ENCODE measurements at regions not wholly inside any gene's neighbourhood (a gene's known extent, or its start where the extent isn't known, plus 50 kb on each side); places are given as distances from the start of the nearest gene placed in this dataset.
"Not testable (repeated sequence)": the region's sequence is repeated elsewhere in the genome, so short reads cannot be mapped to it uniquely, and the experiment has no call there.

DNA sequence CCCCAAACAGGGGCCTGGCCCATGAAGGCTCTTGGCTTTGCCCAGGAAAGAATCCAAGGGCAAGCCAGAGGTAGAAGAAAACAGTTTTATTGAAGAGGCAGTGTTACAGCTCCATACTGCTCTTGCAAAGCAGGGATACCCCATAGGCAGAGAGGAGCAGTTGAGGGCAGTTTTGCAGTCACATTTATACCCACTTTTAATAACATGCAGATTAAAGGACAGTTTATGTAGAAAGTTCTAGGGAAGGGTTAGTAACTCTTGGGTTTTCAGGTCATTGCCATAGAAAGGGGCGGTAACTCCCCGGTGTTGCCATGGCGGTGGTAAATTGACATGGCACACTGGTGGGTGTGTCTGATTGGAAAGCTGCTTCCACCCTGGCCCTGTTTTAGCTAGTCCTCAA, 80.5 kb upstream of the GNAZ start:
- TF ChIP-seq, protein P1, sequence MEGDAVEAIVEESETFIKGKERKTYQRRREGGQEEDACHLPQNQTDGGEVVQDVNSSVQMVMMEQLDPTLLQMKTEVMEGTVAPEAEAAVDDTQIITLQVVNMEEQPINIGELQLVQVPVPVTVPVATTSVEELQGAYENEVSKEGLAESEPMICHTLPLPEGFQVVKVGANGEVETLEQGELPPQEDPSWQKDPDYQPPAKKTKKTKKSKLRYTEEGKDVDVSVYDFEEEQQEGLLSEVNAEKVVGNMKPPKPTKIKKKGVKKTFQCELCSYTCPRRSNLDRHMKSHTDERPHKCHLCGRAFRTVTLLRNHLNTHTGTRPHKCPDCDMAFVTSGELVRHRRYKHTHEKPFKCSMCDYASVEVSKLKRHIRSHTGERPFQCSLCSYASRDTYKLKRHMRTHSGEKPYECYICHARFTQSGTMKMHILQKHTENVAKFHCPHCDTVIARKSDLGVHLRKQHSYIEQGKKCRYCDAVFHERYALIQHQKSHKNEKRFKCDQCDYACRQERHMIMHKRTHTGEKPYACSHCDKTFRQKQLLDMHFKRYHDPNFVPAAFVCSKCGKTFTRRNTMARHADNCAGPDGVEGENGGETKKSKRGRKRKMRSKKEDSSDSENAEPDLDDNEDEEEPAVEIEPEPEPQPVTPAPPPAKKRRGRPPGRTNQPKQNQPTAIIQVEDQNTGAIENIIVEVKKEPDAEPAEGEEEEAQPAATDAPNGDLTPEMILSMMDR (IDR thresholded peaks at IDR 0.05; ENCODE audit: borderline replicate concordance, extremely low read depth, insufficient read depth): no peak
- DNase-seq (no peak), FAIRE-seq (no peak)
- Histone ChIP-seq H3K27ac (ENCODE audit: low read depth in 2 of 2, low read length in 2 of 2) (no peak overlapping the region), H3K4me3 (ENCODE audit: low read length in 3 of 3) (no peak overlapping the region), H3K9ac (ENCODE audit: low read length in 3 of 3) (no peak overlapping the region), H3K27me3 (ENCODE audit: control insufficient read depth, insufficient read depth, low read length) (no peaks in the 10 kb centered on the region), H3K4me1 (ENCODE audit: control insufficient read depth in 2 of 3, insufficient read depth in 2 of 3, low read depth in 1 of 3, low read length in 3 of 3) (no peaks in the 10 kb centered on the region), H3K36me3 (ENCODE audit: control insufficient read depth in 2 of 3, insufficient read depth in 3 of 3, low read length in 3 of 3) (no peaks in the 10 kb centered on the region), H3K9me3 (ENCODE audit: control insufficient read depth in 2 of 3, insufficient read depth in 1 of 3, low read length in 3 of 3) (no peaks in the 10 kb centered on the region)
- intact Hi-C loops (cut with DNase I): no loop called here

DNA sequence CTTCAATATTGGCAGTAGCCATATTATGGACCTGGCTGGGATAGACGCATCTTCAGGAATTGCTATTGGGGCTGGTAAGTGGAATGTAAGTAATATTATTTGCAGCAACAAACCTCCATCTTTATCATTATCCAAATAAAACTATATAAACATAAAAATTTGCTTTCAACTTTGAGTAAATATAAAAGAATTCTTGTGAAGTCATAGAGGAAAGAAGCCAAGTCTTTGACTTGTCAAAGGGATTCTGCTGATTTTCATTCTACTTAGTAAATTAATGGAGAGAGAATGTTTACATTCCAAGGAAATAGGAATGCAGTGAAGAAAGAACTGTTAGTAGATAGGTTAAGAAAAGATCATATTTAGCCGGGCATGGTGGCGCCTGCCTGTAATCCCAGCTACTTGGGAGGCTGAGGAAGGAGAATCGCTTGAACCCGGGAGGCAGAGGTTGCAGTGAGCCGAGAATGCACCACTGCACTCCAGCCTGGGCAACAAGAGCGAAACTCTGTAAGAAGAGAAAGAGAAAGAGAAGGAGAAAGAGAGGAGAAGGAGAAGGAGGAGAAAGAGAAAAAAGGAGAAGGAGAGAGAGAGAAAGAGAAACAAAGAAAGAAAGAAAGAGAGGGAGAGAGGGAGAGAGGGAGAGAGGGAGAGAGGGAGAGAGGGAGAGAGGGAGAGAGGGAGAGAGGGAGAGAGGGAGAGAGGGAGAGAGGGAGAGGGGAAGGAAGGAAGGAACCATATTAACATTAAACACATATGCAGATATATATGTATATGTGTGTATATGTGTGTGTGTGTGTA, 79.4 kb upstream of the GNAZ start:
- H3K27me3 ChIP-seq (ENCODE audit: control insufficient read depth, insufficient read depth, low read length); H3K4me3 ChIP-seq (ENCODE audit: low read length in 3 of 3); H3K36me3 ChIP-seq (ENCODE audit: control insufficient read depth in 2 of 3, insufficient read depth in 3 of 3, low read length in 3 of 3); DNase-seq; H3K9me3 ChIP-seq (ENCODE audit: control insufficient read depth in 2 of 3, insufficient read depth in 1 of 3, low read length in 3 of 3); H3K27ac ChIP-seq (ENCODE audit: low read depth in 2 of 2, low read length in 2 of 2); intact Hi-C loops (cut with DNase I); FAIRE-seq; H3K4me1 ChIP-seq (ENCODE audit: control insufficient read depth in 2 of 3, insufficient read depth in 2 of 3, low read depth in 1 of 3, low read length in 3 of 3); H3K9ac ChIP-seq (ENCODE audit: low read length in 3 of 3): not testable (repeated sequence)

DNA sequence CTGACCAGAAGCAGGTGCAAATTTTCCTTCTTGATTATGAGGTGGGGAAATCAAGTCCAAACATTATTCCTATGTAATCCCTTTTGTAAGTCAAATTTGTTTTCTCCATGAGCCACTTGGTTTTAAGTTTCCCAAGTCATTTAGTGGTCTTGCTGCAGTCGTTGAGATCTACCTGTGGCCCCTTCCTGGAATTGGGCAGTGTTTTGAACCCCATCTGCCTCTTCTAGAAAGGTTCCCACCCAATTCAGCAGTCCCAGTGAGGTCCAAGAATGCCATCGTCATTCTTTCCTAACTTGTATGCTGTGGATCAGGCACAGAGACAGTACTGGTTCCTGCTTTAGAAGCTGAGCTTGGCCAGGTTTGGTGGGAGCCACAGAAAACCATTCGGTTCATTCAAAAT, 77.8 kb upstream of the GNAZ start:
- Histone ChIP-seq H3K36me3 (ENCODE audit: control insufficient read depth in 2 of 3, insufficient read depth in 3 of 3, low read length in 3 of 3) (no peaks in the 10 kb centered on the region), H3K4me1 (ENCODE audit: control insufficient read depth in 2 of 3, insufficient read depth in 2 of 3, low read depth in 1 of 3, low read length in 3 of 3) (no peaks in the 10 kb centered on the region), H3K4me3 (ENCODE audit: low read length in 3 of 3) (no peak overlapping the region), H3K9me3 (ENCODE audit: control insufficient read depth in 2 of 3, insufficient read depth in 1 of 3, low read length in 3 of 3) (peaks cover 0 to 7% (median 0%) of the 10 kb centered on the region in 3 donors), H3K27me3 (ENCODE audit: control insufficient read depth, insufficient read depth, low read length) (no peaks in the 10 kb centered on the region), H3K9ac (ENCODE audit: low read length in 3 of 3) (no peak overlapping the region), H3K27ac (ENCODE audit: low read depth in 2 of 2, low read length in 2 of 2) (no peak overlapping the region)
- FAIRE-seq (no peak), DNase-seq (no peak)
- intact Hi-C loops (cut with DNase I): no loop called here
- TF ChIP-seq, protein P1 (IDR thresholded peaks at IDR 0.05; ENCODE audit: borderline replicate concordance, extremely low read depth, insufficient read depth): no peak

DNA sequence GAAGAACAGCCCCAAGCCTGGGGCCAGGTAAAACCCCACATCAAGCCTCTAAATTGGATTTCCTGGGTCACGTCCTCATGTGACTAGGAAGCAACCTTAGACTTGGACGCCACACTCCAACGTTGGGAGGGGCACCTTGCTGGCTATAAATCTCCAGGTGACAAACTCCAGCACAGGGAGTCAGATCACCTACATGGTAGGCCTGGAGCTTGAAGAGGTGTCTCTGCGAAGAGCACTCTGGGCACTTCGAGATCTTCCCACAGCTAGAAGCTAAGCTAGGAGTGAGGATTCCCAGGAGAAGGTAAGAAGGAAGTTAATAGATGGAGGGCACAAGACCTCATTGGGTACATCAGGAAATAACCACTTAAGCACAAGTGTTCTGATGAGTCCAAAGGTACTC, 77.1 kb upstream of the GNAZ start:
- intact Hi-C loops (cut with DNase I): no loop called here
- DNase-seq: peak in 1 of 5 donors; percentile 5
- TF ChIP-seq, protein P1 (IDR thresholded peaks at IDR 0.05; ENCODE audit: borderline replicate concordance, extremely low read depth, insufficient read depth): no peak
- Histone ChIP-seq H3K36me3 (ENCODE audit: control insufficient read depth in 2 of 3, insufficient read depth in 3 of 3, low read length in 3 of 3) (no peaks in the 10 kb centered on the region), H3K27ac (ENCODE audit: low read depth in 2 of 2, low read length in 2 of 2) (no peak overlapping the region), H3K4me3 (ENCODE audit: low read length in 3 of 3) (no peak overlapping the region), H3K27me3 (ENCODE audit: control insufficient read depth, insufficient read depth, low read length) (no peaks in the 10 kb centered on the region), H3K9me3 (ENCODE audit: control insufficient read depth in 2 of 3, insufficient read depth in 1 of 3, low read length in 3 of 3) (peaks cover 0 to 11% (median 0%) of the 10 kb centered on the region in 3 donors), H3K4me1 (ENCODE audit: control insufficient read depth in 2 of 3, insufficient read depth in 2 of 3, low read depth in 1 of 3, low read length in 3 of 3) (no peaks in the 10 kb centered on the region), H3K9ac (ENCODE audit: low read length in 3 of 3) (no peak overlapping the region)
- FAIRE-seq: no peak

Measured in kidney (tissue), 13 donors.